ENCODE measurements at regions not wholly inside any gene's neighbourhood (a gene's known extent, or its start where the extent isn't known, plus 50 kb on each side); places are given as distances from the start of the nearest gene placed in this dataset.

GRCh38 chr20:8938532-8938931, 130.4 kb upstream of the PLCB4 start (continued):
- TF ChIP-seq CHD7 (IDR thresholded peaks at IDR 0.05; ENCODE audit: insufficient replicate concordance, low read length) (no peak), SP1 (IDR thresholded peaks at IDR 0.05; ENCODE audit: low read depth, low read length) (no peak), RNF2 (IDR thresholded peaks at IDR 0.05; ENCODE audit: borderline replicate concordance, low read depth, low read length, missing control alignments, poor library complexity, severe bottlenecking) (no peak), KDM1A (IDR thresholded peaks at IDR 0.05; ENCODE audit: borderline replicate concordance, low read length) (no peak), HDAC2 (IDR thresholded peaks at IDR 0.05; ENCODE audit: borderline replicate concordance in 1 of 2, low read depth in 2 of 2, low read length in 2 of 2) (no peak), CHD2 (IDR thresholded peaks at IDR 0.05; ENCODE audit: low read length) (no peak), POLR2A (IDR thresholded peaks at IDR 0.05; ENCODE audit: control extremely low read depth in 1 of 2, low read depth in 2 of 2, low read length in 2 of 2) (no peak), ATF2 (IDR thresholded peaks at IDR 0.05; ENCODE audit: low read length) (no peak), SUZ12 (IDR thresholded peaks at IDR 0.05; ENCODE audit: low read length) (no peak), BCL11A (IDR thresholded peaks at IDR 0.05; ENCODE audit: low read depth in 2 of 2, low read length in 2 of 2) (no peak), SP4 (IDR thresholded peaks at IDR 0.05; ENCODE audit: low read length) (no peak)
